GM18507 (cell line): ENCODE measurements at regions not wholly inside any gene's neighbourhood (a gene's known extent, or its start where the extent isn't known, plus 50 kb on each side); places are given as distances from the start of the nearest gene placed in this dataset.
"Not testable (repeated sequence)": the region's sequence is repeated elsewhere in the genome, so short reads cannot be mapped to it uniquely, and the experiment has no call there.

Experiments
- DNase-seq: peaks from one replicate; pipeline ENCODE4 v3.0.0; 2011; ENCODE audit warnings: low read depth; ENCODE audit not compliant: insufficient read length; ENCODE audit errors: extremely low spot score
- FAIRE-seq: peaks from 2 replicates; lab custom pipeline; 2011; peaks lifted over from hg19 to GRCh38; lab: Jason Lieb, UNC

GRCh38 chr7:81211204-81211933, 292.5 kb upstream of the SEMA3C start:
- DNase-seq (no peak), FAIRE-seq (no peak)

- no peak for FAIRE-seq
- DNase-seq = no peak
Observed at GRCh38 chr7:81210137-81211064, 291.6 kb upstream of the SEMA3C start.

- FAIRE-seq (no peak), DNase-seq (no peak)
Observed at GRCh38 chr7:81209059-81209458, 290.2 kb upstream of the SEMA3C start.

- no peak for DNase-seq
- FAIRE-seq = no peak
Observed at GRCh38 chr7:81207801-81208200, 288.9 kb upstream of the SEMA3C start.

- no peak for DNase-seq
- FAIRE-seq = no peak
Observed at GRCh38 chr7:81206667-81207360, 288.0 kb upstream of the SEMA3C start.

GRCh38 chr7:81206217-81206616, 287.4 kb upstream of the SEMA3C start:
- no peak for FAIRE-seq
- DNase-seq = no peak

DNA sequence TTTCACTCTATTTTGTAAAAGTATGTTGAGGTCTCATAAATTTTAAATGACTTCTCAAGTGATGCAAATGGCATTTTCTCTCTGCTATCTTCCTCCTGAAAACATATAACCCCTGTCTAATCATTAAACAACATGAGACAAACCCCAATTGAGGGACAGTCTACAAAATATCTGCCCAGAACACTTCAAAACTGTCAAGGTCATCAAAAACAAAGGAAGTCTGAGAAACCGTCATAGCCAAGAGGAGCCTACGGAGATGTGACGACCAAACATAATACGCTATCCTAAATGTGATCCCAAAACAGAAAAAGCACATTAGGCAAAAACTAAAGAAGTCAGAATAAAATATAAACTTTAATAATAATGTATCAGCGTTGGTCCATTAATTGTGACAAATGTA, 282.3 kb upstream of the SEMA3C start:
- FAIRE-seq = no peak
- no peak for DNase-seq

GRCh38 chr7:81198766-81199165, 279.9 kb upstream of the SEMA3C start:
- DNase-seq (no peak), FAIRE-seq (no peak)

GRCh38 chr7:81197266-81197665, 278.4 kb upstream of the SEMA3C start:
- DNase-seq = no peak
- FAIRE-seq = no peak

DNA sequence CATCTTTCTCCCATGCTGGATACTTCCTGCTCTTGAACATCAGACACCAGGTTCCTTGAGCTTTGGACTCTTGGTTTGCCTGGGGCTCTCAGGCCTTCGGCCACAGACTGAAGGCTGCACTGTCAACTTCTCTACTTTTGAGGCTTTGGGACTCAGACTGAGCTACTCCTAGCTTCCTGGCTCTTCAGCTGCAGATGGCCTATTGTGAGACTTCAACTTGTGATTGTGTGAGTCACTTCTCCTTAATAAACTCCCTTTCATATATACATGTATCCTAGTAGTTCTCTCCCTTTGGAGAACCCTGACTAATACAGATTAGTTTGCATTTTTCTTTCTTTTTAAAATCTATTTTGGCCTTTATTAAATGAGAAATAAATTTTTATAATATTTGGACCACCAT, 276.2 kb upstream of the SEMA3C start:
- no peak for DNase-seq
- FAIRE-seq = no peak

GRCh38 chr7:81190997-81191768, 272.3 kb upstream of the SEMA3C start:
- no peak for DNase-seq
- no peak for FAIRE-seq

GRCh38 chr7:81187753-81188152, 268.9 kb upstream of the SEMA3C start:
- DNase-seq = no peak
- no peak for FAIRE-seq

- no peak for DNase-seq
- no peak for FAIRE-seq
Observed at GRCh38 chr7:81186691-81187090, 267.8 kb upstream of the SEMA3C start.

GRCh38 chr7:81185072-81185471, 266.2 kb upstream of the SEMA3C start:
- no peak for DNase-seq
- FAIRE-seq = no peak

- DNase-seq (no peak), FAIRE-seq (no peak)
Observed at GRCh38 chr7:81183326-81183725, 264.5 kb upstream of the SEMA3C start.

DNA sequence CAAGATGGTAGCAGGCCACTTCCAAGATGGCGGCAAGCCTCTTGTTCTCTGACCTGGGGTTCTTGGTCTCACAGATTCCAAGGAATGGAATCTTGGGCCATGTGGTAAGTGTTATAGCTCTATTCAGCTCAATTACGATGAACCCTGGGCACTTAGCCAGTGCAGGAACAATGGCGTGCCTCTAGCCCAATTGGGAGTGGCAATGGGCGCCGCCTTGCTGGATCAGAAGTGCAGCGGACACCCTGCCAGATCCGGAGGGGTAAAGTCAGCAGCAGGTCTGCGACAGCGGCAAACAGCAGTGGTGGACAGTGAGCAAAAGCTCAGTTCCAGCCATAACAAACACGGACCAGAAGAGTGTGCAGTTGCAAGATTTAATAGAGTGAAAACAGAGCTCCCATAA, 263.2 kb upstream of the SEMA3C start:
- DNase-seq, FAIRE-seq: not testable (repeated sequence)

GRCh38 chr7:81181066-81181465, 262.2 kb upstream of the SEMA3C start:
- no peak for FAIRE-seq
- no peak for DNase-seq

DNA sequence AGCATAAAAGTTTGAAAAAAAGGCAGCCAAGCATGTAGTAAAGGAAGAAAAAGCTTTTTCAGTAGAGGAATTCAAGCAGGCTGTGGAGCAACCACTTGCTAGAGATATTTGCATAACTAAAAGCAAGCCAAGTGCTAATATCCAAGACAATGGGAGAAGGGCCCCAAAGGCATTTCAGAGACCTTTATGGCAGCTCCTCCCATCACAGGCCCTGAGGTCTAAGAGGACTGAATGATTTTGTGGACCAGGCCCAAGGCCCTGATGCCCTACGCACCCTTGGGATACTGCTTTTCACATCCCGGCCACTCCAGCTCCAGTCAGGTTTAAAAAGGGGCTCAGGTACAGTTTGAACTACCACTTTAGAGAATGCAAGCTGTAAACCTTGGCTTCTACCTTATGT, 261.7 kb upstream of the SEMA3C start:
- no peak for FAIRE-seq

GRCh38 chr7:81175275-81175940, 256.6 kb upstream of the SEMA3C start:
- DNase-seq (no peak), FAIRE-seq (no peak)

More for the DNA sequence above, 261.7 kb upstream of the SEMA3C start:
- DNase-seq = no peak
